HEK293T (cell line): ENCODE measurements at regions not wholly inside any gene's neighbourhood (a gene's known extent, or its start where the extent isn't known, plus 50 kb on each side); places are given as distances from the start of the nearest gene placed in this dataset.

Source experiments
- CTCF ChIA-PET: fragments of 350-600 bp; formaldehyde crosslinking; extraction: SDS; loops from one replicate; lab custom pipeline; 2021; ENCODE audit warnings: antibody characterized with exemption, inconsistent platforms; lab: Yijun Ruan, JAX
- POLR2A ChIA-PET: fragments of 350-600 bp; formaldehyde crosslinking; extraction: SDS; loops from one replicate; lab custom pipeline; 2020; ENCODE audit warnings: antibody characterized with exemption, inconsistent platforms; lab: Yijun Ruan, JAX
- DNase-seq: peaks from one replicate; pipeline ENCODE4 v3.0.0; 2012; ENCODE audit warnings: mixed read lengths; ENCODE audit errors: extremely low spot score
- ARNT ChIP-seq: fragments of 450-650 bp; IDR thresholded peaks from 2 replicates; pipeline ENCODE4 v1.6.1; 2017; ENCODE audit warnings: mild to moderate bottlenecking
- BHLHE40 ChIP-seq: fragments of 450-650 bp; IDR thresholded peaks from 2 replicates; pipeline ENCODE4 v1.6.1; 2016; ENCODE audit warnings: mild to moderate bottlenecking, moderate library complexity, borderline replicate concordance
- CTBP1 ChIP-seq: fragments of 450-650 bp; IDR thresholded peaks from 2 replicates; pipeline ENCODE4 v1.6.1; 2016; ENCODE audit warnings: borderline replicate concordance
- ELF4 ChIP-seq: fragments of 450-650 bp; IDR thresholded peaks from 2 replicates; pipeline ENCODE4 v1.6.1; 2017; ENCODE audit warnings: antibody characterized with exemption
- FOXA1 ChIP-seq: fragments of 450-650 bp; IDR thresholded peaks from 2 replicates; pipeline ENCODE4 v1.6.1; 2016; ENCODE audit warnings: mild to moderate bottlenecking
- FOXK2 ChIP-seq: fragments of 450-650 bp; IDR thresholded peaks from 2 replicates; pipeline ENCODE4 v1.6.1; 2016; ENCODE audit warnings: mild to moderate bottlenecking
- FOXM1 ChIP-seq: fragments of 450-650 bp; IDR thresholded peaks from 2 replicates; pipeline ENCODE4 v1.6.1; 2017; ENCODE audit warnings: mild to moderate bottlenecking, borderline replicate concordance
- HDGF ChIP-seq: fragments of 450-650 bp; IDR thresholded peaks from 2 replicates; pipeline ENCODE4 v1.6.1; 2017; ENCODE audit warnings: antibody characterized with exemption, borderline replicate concordance
- L3MBTL2 ChIP-seq: fragments of 450-650 bp; conservative IDR thresholded peaks from 2 replicates; pipeline ENCODE4 v1.6.1; 2016; ENCODE audit warnings: mild to moderate bottlenecking
- LEF1 ChIP-seq: fragments of 450-650 bp; IDR thresholded peaks from 2 replicates; pipeline ENCODE4 v1.6.1; 2017; ENCODE audit warnings: mild to moderate bottlenecking, borderline replicate concordance
- NFRKB ChIP-seq: fragments of 450-650 bp; IDR thresholded peaks from 2 replicates; pipeline ENCODE4 v1.6.1; 2016; ENCODE audit warnings: mild to moderate bottlenecking, moderate library complexity
- SP1 ChIP-seq: fragments of 450-650 bp; IDR thresholded peaks from 2 replicates; pipeline ENCODE4 v1.6.1; 2017
- SUZ12 ChIP-seq: fragments of 450-650 bp; IDR thresholded peaks from 2 replicates; pipeline ENCODE4 v1.6.1; 2016; ENCODE audit warnings: mild to moderate bottlenecking
- TARDBP ChIP-seq: fragments of 450-650 bp; IDR thresholded peaks from 2 replicates; pipeline ENCODE4 v1.6.1; 2016
- ZNF384 ChIP-seq: fragments of 450-650 bp; IDR thresholded peaks from 2 replicates; pipeline ENCODE4 v1.6.1; 2016
- TF ChIP-seq, protein P1 (sequence below): fragments of 450-650 bp; IDR thresholded peaks from 2 replicates; pipeline ENCODE4 v1.6.1; 2016

DNA sequence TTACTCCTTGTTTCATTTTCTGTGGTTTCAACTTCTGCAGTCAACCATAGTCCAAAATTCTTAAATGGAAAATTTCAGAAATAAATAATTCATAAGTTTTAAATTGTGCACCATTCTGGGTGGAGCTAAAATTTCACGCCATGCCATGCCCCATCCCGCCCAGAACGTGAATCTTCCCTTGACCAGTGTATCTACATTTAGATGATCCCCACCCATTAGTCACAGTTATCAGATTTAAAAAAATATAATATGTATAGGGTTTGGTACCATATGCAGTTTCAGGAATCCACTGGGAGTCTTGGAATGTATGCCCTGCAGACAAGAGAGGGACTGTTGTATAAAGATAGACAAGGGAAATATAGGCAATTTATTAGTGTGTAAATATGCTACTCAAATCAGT, 759.7 kb upstream of the ZNF608 start:
- POLR2A ChIA-PET = no interaction called here
- CTCF ChIA-PET = interaction anchor here (0.6 kb wide), 1 partner anchor 1095 kb away, joined by 3 read pairs; the partner anchor contains the start of gene PHAX
- TF ChIP-seq NFRKB (no peak), FOXA1 (no peak), HDGF (no peak), ZNF384 (no peak), FOXK2 (no peak), BHLHE40 (no peak), TARDBP (no peak), ELF4 (no peak), CTBP1 (no peak), FOXM1 (no peak), L3MBTL2 (no peak), SUZ12 (no peak), ARNT (no peak), SP1 (no peak), LEF1 (no peak)
- TF ChIP-seq, protein P1, sequence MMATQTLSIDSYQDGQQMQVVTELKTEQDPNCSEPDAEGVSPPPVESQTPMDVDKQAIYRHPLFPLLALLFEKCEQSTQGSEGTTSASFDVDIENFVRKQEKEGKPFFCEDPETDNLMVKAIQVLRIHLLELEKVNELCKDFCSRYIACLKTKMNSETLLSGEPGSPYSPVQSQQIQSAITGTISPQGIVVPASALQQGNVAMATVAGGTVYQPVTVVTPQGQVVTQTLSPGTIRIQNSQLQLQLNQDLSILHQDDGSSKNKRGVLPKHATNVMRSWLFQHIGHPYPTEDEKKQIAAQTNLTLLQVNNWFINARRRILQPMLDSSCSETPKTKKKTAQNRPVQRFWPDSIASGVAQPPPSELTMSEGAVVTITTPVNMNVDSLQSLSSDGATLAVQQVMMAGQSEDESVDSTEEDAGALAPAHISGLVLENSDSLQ = no peak
- no peak for DNase-seq

DNA sequence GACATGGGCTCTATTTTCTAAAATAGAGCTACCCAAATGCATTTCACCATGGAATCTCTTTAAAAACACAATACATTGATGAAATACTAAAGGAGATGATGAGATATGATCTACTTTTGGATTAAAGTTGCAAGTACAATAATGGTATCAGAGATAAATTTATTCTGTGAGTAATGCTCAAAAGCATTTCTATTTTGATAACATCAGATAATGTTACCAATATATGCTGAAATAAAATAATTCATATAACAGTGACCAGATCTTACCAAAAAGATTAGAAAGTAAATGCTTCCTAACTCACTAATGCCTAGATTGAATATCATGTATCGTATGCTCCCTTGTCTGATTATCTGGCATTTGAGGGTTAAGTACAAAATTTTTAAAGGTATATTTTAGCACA, 761.8 kb upstream of the ZNF608 start:
- CTCF ChIA-PET = no interaction called here
- TF ChIP-seq SP1 (no peak), ELF4 (no peak), NFRKB (no peak), ZNF384 (no peak), TARDBP (no peak), SUZ12 (no peak), BHLHE40 (no peak), HDGF (no peak), L3MBTL2 (no peak), ARNT (no peak), FOXK2 (no peak), FOXM1 (no peak)
- TF ChIP-seq, protein P1 = no peak
- POLR2A ChIA-PET = no interaction called here
- DNase-seq = no peak

DNA sequence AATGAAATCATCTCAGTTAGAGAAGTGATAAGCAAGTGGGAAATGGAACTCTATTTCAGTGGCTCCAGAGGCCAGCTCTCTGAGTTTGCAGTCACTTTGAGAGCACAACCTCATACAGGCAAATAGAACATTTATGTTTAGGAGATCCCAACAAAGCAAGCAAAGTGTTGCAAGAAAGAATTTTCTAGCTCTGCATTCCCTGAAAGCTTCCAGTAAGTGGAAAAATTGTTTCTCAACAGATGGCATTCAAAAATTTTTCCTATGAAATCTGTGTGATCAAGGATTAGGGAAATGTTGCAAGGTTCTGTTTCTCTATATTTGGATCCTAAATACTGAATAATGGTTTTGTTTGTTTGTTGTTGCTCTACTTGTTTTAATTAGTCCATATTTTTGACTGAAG, 764.2 kb upstream of the ZNF608 start:
- ChIA-PET CTCF (no interaction called here), POLR2A (no interaction called here)
- TF ChIP-seq ELF4 = no peak
- no peak for TF ChIP-seq ZNF384
- TF ChIP-seq FOXK2 = no peak
- TF ChIP-seq HDGF = no peak
- no peak for TF ChIP-seq LEF1
- no peak for TF ChIP-seq FOXM1
- no peak for DNase-seq

DNA sequence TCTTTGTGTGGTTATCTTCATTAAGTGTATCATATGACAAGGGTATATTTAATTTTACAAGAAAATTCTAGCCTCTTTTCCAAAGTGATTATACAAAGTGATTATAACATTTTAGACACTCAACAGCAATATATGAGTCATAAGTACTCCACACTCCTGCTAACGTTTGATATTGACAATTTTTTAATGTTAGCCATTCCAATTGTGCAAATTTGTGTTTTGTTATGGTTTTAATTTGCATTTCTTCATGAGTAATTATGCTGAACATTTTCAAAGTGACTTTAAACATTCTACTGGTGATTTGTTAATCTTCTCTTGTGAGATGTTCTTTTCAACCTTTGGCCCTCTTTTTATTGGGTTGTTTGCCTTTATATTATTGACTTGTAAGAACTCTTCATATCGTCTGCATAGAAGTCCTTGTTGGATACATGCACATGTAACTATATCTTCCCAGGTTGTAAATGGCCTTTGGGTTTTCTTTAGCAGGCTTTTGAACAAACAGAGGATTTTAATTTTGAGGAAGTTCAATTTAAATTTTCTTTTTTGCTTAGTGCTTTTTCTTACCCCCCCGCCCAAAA, 771.6 kb upstream of the ZNF608 start:
- CTCF ChIA-PET = no interaction called here
- POLR2A ChIA-PET = no interaction called here
- no peak for TF ChIP-seq FOXK2
- no peak for TF ChIP-seq ELF4
- TF ChIP-seq, protein P1 = no peak
- TF ChIP-seq SUZ12 = no peak
- TF ChIP-seq ZNF384 = no peak
- no peak for TF ChIP-seq FOXM1
- TF ChIP-seq L3MBTL2 = no peak
- no peak for TF ChIP-seq FOXA1
- no peak for TF ChIP-seq CTBP1
- TF ChIP-seq ARNT = no peak
- no peak for TF ChIP-seq HDGF
- no peak for TF ChIP-seq SP1
- TF ChIP-seq BHLHE40 = no peak
- TF ChIP-seq LEF1 = no peak
- no peak for TF ChIP-seq NFRKB
- TF ChIP-seq TARDBP = no peak
- DNase-seq = no peak

DNA sequence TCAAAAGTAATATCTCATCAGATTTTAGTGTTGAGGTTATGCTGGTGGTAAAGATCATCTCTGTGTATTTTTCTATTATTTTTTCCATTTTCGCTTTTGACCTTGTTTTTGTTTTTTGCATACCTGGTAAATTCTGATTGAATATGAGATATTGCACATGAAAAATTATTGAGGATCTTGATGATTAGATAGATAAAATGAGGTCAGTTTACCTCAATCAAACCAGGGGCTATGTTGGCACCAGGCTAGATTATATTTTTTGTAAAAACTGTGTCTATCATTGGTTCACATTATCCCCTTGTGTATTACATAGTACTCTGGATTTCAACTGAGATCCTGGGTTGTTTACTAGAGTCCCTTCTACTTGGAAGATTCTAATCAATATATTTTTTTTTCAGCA, 774.9 kb upstream of the ZNF608 start:
- ChIA-PET CTCF (no interaction called here), POLR2A (no interaction called here)
- no peak for DNase-seq
- TF ChIP-seq TARDBP = no peak
- no peak for TF ChIP-seq SP1
- TF ChIP-seq SUZ12 = no peak
- no peak for TF ChIP-seq NFRKB
- no peak for TF ChIP-seq FOXK2
- TF ChIP-seq, protein P1 = no peak
- TF ChIP-seq ELF4 = no peak
- no peak for TF ChIP-seq BHLHE40
- no peak for TF ChIP-seq FOXM1
- no peak for TF ChIP-seq ZNF384
- no peak for TF ChIP-seq L3MBTL2
- no peak for TF ChIP-seq HDGF
- TF ChIP-seq FOXA1 = no peak

DNA sequence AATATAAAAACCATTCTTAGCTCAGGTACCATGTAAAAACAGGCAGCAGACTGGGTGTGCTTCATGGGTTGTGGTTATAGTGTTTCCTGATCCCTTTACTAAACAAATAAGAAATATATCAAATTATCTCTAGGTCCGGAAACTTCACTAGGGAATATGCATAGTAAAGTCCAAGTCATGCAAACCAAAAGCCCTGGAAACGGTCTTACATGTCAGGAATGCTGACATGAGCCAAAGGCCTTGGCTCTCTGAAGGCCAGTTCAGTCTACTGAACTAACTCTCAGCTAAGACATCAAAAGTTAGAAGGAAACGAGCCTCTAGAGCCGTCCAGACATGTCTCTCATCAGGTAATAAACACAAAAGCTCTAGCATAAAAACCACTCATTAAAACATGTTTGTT, 778.9 kb upstream of the ZNF608 start:
- DNase-seq = no peak
- TF ChIP-seq TARDBP (no peak), CTBP1 (no peak), BHLHE40 (no peak), SUZ12 (no peak), HDGF (no peak), FOXK2 (no peak), ELF4 (no peak), ARNT (no peak)
- TF ChIP-seq, protein P1 = no peak
- ChIA-PET CTCF (no interaction called here), POLR2A (no interaction called here)
